Stomach (tissue), 8 donors: ENCODE measurements at regions not wholly inside any gene's neighbourhood (a gene's known extent, or its start where the extent isn't known, plus 50 kb on each side); places are given as distances from the start of the nearest gene placed in this dataset.

Experiments
- DNase-seq, 2 donors: peaks; one replicate each; pipeline versions ENCODE4 v3.0.0 to v3.0.0-alpha.2; 2013 to 2019
- H3K27ac ChIP-seq, 5 donors: fragments of 200-600 bp in 4 of 5; sonication (generic) in 4 of 5; one replicate each; pipeline ENCODE4 v1.5.1; 2013 to 2019; ENCODE audit warnings: mild to moderate bottlenecking in 1 of 5, moderate library complexity in 1 of 5
- H3K27me3 ChIP-seq, 3 donors: fragments of 200-600 bp; sonication (generic); one replicate each; pipeline ENCODE4 v1.5.1; 2017 to 2019; ENCODE audit warnings: mixed run types in 1 of 3
- H3K36me3 ChIP-seq, 4 donors: fragments of 200-600 bp; sonication (generic); 1 replicate in 3 of 4; 2 replicates in 1 of 4; pipeline ENCODE4 v1.5.1; 2016 to 2019
- H3K4me1 ChIP-seq, 4 donors: fragments of 200-600 bp; sonication (generic); one replicate each; pipeline ENCODE4 v1.5.1; 2016 to 2019
- H3K4me3 ChIP-seq, 4 donors: fragments of 200-600 bp; sonication (generic) in 3 of 4; one replicate each; pipeline ENCODE4 v1.5.1; 2016 to 2019; ENCODE audit warnings: mild to moderate bottlenecking in 1 of 4
- H3K9me3 ChIP-seq, 4 donors: fragments of 200-600 bp; sonication (generic); one replicate each; pipeline ENCODE4 v1.5.1; 2016 to 2019
- CTCF ChIP-seq, 7 experiments: fragments of 450-650 bp in 4 of 7; fragments of 200-600 bp in 3 of 7; sonication (generic) in 3 of 7; IDR thresholded peaks; one replicate each; pipeline ENCODE4 v1.5.1; 2016 to 2019; ENCODE audit warnings: antibody characterized with exemption in 7 of 7, control low read depth in 2 of 7, mild to moderate bottlenecking in 1 of 7
- EP300 ChIP-seq: sonication (generic); formaldehyde crosslinking; IDR thresholded peaks from one replicate; pipeline ENCODE4 v1.6.1; 2017; ENCODE audit warnings: antibody characterized with exemption
- POLR2A ChIP-seq, 4 donors: fragments of 450-650 bp; IDR thresholded peaks; one replicate each; pipeline ENCODE4 v1.6.1; 2016; ENCODE audit warnings: antibody characterized with exemption in 4 of 4, control low read depth in 2 of 4, mild to moderate bottlenecking in 1 of 4, moderate library complexity in 1 of 4
- POLR2AphosphoS5 ChIP-seq, 3 donors: sonication (generic); formaldehyde crosslinking; IDR thresholded peaks; one replicate each; pipeline ENCODE4 v1.6.1; 2016; ENCODE audit warnings: antibody characterized with exemption in 3 of 3
- WGBS, 5 donors: extraction: QIAGEN DNeasy Blood & Tissue Kit in 3 of 5; methylation state at CpG; one replicate each; pipeline versions ENCODE4 v1.1.5 to v1.1.7; 2013 to 2018; 5-methylcytosine and 5-hydroxymethylcytosine counted together
- intact Hi-C: fragments of 100-400 bp; cut with DNase I; formaldehyde crosslinking; loops from one replicate; pipeline ENCODE4 v1.15.1; 2023; ENCODE audit warnings: low total_unique reads
- donor health status: healthy with polysubstance abuse.
- donor health status: Bipolar disorder and iron deficiency.
- donor health status: healthy.

GRCh38 chr13:64753233-64754000 lies 2476.7 kb downstream of the PCDH9 start:
- intact Hi-C loops: no loop called here
- H3K27me3 ChIP-seq: no peaks in the 10 kb centered on the region
- H3K4me1 ChIP-seq: no peaks in the 10 kb centered on the region
- WGBS, 5 donors: 58 to 73% (median 69%) methylated on average over 2 of the region's 2 CpGs
- H3K36me3 ChIP-seq: no peaks in the 10 kb centered on the region
- H3K4me3 ChIP-seq: no peak overlapping the region
- TF ChIP-seq CTCF (IDR thresholded peaks at IDR 0.05): no peak
- TF ChIP-seq EP300: no peak
- TF ChIP-seq POLR2A (IDR thresholded peaks at IDR 0.05): no peak
- no peak for TF ChIP-seq POLR2AphosphoS5 (IDR thresholded peaks at IDR 0.05)
- DNase-seq: no peak
- no peaks in the 10 kb centered on the region for H3K9me3 ChIP-seq
- no peak overlapping the region for H3K27ac ChIP-seq

GRCh38 chr13:64749301-64749700 lies 2480.8 kb downstream of the PCDH9 start:
- TF ChIP-seq EP300 (no peak), POLR2A (IDR thresholded peaks at IDR 0.05) (no peak), POLR2AphosphoS5 (IDR thresholded peaks at IDR 0.05) (no peak), CTCF (IDR thresholded peaks at IDR 0.05) (no peak)
- WGBS, 5 donors: 60 to 76% (median 64%) methylated on average over 4 of the region's 4 CpGs

GRCh38 chr13:64746845-64747244 lies 2483.3 kb downstream of the PCDH9 start:
- intact Hi-C loops: no loop called here
- WGBS, 5 donors: 83 to 89% (median 88%) methylated on average over 2 of the region's 2 CpGs

More at GRCh38 chr13:64749301-64749700, 2480.8 kb downstream of the PCDH9 start:
- no peak for DNase-seq
- no peaks in the 10 kb centered on the region for H3K27me3 ChIP-seq
- H3K9me3 ChIP-seq: no peaks in the 10 kb centered on the region
- no peaks in the 10 kb centered on the region for H3K36me3 ChIP-seq
- H3K4me3 ChIP-seq: no peak overlapping the region
- H3K4me1 ChIP-seq: no peaks in the 10 kb centered on the region
- intact Hi-C loops: no loop called here
- no peak overlapping the region for H3K27ac ChIP-seq

GRCh38 chr13:64740493-64740892 lies 2489.6 kb downstream of the PCDH9 start:
- no peak for TF ChIP-seq CTCF (IDR thresholded peaks at IDR 0.05)
- no peak for TF ChIP-seq POLR2AphosphoS5 (IDR thresholded peaks at IDR 0.05)
- no peak for TF ChIP-seq EP300
- TF ChIP-seq POLR2A (IDR thresholded peaks at IDR 0.05): no peak
- intact Hi-C loops: no loop called here
- 66 to 80% (median 68%) methylated on average over 2 of the region's 2 CpGs for WGBS, 5 donors
- Histone ChIP-seq H3K4me1 (no peaks in the 10 kb centered on the region), H3K9me3 (peaks cover 0 to 15% (median 11%) of the 10 kb centered on the region in 4 donors), H3K36me3 (no peaks in the 10 kb centered on the region), H3K4me3 (no peak overlapping the region), H3K27me3 (no peaks in the 10 kb centered on the region), H3K27ac (no peak overlapping the region)
- DNase-seq: no peak

More at GRCh38 chr13:64746845-64747244, 2483.3 kb downstream of the PCDH9 start:
- Histone ChIP-seq H3K4me1 (no peaks in the 10 kb centered on the region), H3K9me3 (peaks cover 0 to 3% (median 0%) of the 10 kb centered on the region in 4 donors), H3K36me3 (no peaks in the 10 kb centered on the region), H3K4me3 (no peak overlapping the region), H3K27me3 (no peaks in the 10 kb centered on the region), H3K27ac (no peak overlapping the region)
- TF ChIP-seq POLR2A (IDR thresholded peaks at IDR 0.05): no peak
- no peak for TF ChIP-seq CTCF (IDR thresholded peaks at IDR 0.05)
- no peak for TF ChIP-seq POLR2AphosphoS5 (IDR thresholded peaks at IDR 0.05)
- no peak for TF ChIP-seq EP300
- DNase-seq: no peak
